GM18498 (cell line): ENCODE measurements at regions not wholly inside any gene's neighbourhood (a gene's known extent, or its start where the extent isn't known, plus 50 kb on each side); places are given as distances from the start of the nearest gene placed in this dataset.
"Not testable (repeated sequence)": the region's sequence is repeated elsewhere in the genome, so short reads cannot be mapped to it uniquely, and the experiment has no call there.

Experiments
- ATAC-seq: cut with Tn5 transposase; IDR thresholded peaks from one replicate; pipeline ENCODE4 v1.9.1; 2021; ENCODE audit warnings: mild to moderate bottlenecking, moderate library complexity; ENCODE audit not compliant: unreplicated experiment

DNA sequence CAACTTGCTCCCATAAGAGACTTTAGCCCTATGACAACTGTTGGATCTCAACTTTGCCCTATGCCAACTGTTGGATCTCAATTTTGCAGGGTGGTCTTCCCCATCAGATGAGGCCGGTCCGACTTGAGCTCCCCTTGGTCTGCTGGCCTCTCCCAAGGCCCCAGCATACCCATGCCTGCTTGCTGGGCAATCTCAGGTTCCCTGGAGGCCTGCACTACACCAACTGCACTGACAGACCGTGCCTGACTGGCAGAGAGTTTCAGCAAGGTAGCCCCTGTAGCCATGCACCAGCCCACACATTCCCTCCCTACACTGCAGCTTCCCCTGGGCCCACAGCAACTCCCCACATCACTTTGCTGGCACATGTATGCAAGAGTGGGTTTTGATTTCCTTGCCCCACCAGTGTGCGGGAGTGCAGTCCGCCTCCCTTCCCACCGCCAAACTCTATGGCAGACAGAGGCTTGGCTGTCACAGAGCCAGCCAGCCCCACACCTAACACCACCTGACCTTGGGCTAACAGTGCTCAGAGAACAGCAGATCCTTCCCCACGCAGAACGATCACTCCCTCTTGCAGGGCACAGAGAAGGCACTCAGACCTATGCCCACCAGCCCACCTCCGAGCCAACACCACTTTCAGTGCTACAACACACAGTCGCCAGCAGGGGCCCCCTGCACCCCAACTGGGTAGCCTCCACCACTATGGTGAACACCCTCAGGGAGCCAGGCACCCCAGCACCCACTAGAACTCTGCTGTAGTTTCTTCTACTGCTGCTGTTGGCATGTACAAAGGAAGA, 279.9 kb upstream of the COX7C start:
- no peak for ATAC-seq

DNA sequence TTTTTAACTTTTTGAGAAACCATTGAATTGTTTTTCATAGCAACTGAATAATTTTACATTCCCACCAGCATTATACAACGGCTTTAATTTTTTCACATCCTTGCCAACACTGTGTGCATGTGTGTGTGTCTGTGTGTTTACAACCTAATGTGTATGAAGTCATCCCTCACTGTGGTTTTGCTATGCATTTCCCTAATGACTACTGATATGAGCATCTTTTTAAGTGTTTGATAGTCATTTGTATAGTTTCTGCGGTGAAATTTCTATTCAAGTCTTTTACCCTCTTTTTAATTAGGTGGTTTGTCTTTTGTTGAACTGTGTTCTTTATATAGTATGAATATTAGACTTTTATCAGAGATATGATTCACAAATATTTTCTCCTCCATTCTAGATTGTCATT, 263.1 kb upstream of the COX7C start:
- no peak for ATAC-seq

DNA sequence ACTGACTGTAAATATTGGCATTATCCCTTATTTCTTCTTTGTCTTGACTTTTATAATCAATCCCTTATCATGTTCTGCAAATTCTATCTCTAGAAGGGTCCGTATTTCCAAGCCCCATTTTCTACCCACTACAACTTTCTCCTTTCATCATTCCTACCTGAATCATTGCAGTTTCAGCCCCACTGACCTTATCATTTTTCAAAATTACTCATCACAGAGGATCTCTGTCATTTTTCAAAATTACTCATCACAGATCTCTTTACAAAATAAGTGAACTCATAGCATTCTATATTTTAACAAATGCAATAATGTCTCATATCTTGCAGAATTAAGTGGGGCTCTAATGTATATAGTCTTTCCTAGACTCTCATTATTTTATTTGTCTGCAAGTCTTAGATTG, 256.9 kb upstream of the COX7C start:
- no peak for ATAC-seq

DNA sequence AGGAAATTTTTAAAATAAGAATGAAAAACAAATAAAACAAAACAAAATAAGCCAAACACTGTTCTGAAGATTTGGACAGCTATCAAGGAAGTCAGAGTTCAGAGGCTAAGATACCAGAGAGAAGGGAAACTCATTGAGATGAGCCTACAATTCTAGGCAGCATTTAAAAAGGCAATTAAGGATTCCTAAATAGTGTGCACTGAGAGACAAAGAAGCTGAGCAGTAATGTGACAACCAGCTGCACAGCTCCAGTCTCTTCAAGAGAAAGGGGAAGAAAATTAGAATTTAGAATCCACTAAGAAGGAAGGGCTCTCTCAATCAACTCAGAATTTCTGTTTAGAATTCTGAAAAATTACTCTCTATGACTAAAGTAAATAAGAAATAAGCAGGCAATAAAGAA, 246.7 kb upstream of the COX7C start:
- no peak for ATAC-seq

DNA sequence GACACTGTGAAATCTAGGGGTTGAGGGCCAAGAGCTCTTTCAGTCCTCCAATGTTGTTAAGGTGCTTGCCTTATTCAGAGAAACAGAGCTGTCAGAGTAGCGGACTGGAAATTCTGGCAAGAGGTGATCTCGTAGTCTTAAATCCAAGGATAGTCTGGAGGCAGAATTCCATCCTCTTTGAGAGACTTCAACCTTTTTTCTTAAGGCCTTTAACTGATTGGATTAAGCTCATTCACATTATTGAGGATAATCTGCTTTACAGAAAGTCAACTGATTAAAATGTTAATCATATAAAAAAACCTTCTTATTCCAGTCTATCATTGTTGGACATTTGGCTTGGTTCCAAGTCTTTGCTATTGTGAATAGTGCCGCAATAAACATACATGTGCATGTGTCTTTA, 243.1 kb upstream of the COX7C start:
- no peak for ATAC-seq

DNA sequence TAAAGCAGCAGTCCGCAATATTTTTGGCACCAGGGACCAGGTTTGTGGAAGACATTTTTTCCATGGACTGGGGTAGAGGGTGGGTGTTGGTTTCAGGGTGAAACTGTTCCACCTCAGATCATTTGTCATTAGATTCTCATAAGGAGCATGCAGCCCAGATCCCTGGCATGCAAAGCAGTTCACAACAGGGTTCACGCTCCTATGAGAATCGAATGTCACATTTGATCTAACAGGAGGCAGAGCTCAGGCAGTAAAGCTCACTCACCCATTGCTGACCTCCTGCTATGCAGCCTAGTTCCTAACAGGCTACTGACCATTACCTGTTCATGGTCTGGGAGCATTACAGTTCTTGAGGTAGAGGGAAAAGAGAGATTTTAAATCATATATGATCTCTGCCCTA, 241.5 kb upstream of the COX7C start:
- no peak for ATAC-seq

DNA sequence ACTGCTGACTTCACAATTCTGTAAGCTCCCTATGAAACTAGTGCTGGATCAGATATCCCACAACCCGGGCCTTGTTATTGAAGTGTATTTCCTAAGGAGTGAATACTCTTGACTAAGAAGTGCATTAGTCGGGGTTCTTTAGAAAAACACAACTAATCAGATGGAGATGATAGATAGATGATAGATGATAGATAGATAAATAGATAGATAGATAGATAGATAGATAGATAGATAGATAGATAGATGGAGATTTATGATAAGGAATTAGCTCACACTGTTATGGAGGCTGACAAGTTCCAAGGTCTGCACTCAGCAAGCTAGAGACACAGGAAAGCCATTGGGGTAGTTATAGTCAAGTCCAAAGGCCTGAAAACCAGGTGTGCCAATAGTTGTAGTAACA, 214.6 kb upstream of the COX7C start:
- ATAC-seq = no peak

DNA sequence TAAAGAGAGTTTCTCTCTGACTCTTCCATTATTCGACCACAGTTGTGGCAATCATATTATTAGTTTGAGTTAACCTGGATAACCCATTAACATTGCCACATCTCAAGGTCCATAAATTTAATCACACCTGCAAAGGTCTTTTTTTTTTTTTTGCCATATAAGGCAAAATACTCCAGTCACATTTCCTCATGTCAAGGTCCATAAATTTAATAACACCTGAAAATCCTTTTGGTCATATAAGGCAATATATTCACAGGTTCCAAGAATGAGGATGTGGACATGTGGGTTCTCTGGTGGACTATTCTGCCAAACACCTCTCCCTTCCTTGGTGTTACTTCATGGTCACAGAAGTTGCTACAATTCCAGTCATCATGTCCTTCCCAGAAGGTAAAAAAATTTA, 213.5 kb upstream of the COX7C start:
- no peak for ATAC-seq

DNA sequence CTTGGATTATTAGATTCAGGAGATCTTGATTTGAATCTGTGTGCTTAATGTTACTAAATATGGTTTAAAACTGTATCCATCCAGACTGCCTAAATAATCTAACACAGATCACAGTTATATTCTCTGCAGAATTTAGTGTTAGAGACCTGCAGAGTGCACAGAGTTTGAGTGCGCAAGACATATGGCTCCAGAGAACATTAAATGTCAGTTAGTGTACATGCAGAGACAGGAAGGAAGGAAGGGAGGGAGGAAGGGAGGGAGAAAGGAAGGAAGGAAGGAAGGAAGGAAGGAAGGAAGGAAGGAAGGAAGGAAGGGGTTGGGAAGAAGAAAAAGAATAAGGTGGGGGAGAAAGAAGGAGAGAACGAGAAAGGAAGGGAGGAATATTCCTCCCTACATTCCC, 210.0 kb upstream of the COX7C start:
- no peak for ATAC-seq

DNA sequence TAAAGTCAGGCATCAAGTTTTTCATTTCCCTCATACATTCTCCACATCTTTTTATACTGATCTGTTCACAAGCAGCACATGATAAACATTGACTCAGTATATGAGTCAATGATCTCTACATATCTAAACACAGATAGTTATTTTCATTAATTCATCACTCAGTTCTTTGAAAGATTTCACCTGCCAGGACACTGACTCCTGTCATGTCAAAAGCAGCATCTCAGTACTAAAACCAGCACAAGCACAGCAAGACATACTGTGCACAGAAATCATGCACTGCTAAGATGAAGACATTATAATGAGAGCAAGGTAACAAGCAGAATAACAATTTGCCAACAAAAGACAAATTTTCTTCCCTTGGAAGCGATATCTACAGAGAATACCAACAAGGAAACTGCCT, 206.1 kb upstream of the COX7C start:
- no peak for ATAC-seq

DNA sequence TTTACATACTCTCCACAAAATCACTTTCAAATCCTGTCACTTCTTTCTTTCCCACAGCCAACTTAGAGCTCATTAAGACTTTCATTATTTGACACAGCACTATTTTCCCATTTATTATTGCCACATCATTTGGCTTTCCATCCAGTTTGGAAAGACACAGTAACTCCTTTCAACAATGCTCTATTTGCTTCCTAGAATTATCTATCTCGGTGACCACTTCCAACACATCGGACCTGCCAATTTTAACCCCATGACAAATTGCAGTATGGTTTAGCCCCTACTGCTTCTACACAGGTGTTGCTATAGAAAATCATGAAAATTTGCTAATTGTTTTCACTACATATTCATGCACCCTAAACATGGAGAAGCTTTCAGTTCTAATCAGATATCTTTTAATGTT, 190.6 kb upstream of the COX7C start:
- ATAC-seq = no peak

DNA sequence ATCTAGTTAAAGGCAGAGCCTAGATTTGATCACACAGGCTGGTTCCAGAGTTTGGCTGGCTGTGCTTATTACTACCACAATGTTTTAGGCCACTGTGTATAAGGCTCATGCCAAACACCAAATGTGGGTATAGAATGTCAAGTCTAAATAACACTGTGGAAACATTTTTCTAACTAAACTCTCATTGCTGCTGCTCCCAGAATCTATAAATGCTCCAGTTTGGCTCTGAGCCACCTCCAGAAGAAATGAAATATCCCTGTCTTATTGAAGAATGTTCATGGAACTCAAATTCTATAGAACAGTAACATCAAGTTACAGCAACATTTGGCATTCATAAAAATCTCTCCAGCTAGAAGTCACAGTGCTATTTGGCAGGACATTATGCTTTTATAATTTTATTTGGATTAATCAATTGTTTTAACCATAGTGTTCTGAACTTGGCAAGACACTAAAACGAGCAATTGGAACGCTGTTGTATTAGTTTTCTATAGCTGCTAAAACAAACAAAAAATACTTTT, 178.1 kb upstream of the COX7C start:
- ATAC-seq = no peak

DNA sequence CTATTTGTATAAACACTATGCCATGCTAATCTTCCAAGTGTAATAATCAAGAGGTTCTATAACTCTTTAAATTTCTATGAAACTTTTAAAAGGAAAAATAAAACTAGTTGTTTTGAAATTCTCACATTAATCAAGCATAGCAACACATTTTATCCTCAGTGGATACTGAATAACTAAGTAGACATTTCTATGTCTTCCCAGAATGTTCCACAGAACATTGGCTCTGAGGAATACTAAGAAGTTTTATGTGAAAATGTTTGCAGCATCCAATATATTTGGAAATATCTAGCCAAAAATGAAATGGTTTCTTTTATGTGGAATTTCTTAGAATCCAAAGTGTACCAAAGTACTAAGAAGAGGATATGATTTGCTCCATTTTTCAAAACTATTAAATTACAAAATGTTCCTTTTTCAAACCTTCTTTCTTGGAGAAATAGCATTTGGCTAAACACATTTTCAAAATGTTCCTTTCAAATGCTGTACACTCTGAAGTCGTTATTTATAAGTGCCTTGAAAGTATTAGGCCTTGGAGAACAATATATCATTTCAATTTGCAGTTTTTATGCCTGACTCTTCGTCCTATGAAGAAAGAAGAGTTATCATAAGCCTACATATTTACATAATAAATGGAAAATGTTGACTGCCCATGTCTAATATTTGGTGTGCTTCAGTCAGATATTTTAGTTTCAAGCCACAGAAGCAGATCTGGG, 175.6 kb upstream of the COX7C start:
- no peak for ATAC-seq

DNA sequence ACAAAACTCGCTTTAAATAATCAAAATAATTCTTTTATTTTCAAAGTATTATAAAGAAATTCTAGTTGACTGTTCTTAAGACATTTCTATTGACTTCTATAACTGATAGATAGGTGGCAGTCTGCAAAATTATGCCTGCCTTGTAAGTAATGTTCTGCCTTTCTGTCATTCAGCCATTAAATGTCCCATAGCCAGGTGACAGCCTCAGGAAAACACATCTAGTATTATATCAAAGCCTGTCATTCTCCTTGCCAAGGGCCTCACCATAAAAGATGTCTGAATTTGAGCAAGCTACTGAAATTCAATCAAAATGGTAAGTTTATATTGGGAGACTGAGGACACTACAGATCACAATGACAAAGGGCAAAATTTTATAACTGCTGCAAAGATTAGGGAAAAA, 170.4 kb upstream of the COX7C start:
- no peak for ATAC-seq

DNA sequence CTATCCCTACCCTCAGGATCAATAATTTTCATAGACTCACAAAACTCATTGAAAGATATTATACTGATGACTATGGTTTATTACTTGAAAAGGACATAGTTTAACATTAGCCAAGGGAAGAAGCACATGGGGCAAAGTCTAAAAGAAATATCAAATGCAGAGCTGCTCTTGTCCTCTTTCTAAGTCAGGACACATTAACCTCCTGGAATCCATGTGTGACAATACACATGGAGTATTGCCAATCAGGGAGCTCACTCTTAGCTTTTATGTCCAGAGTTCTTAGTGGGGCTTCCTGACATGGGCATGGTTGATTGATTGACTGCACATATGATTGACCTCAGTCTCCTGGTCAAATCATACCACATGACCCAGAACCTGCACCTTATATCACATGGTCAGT, 165.5 kb upstream of the COX7C start:
- no peak for ATAC-seq

DNA sequence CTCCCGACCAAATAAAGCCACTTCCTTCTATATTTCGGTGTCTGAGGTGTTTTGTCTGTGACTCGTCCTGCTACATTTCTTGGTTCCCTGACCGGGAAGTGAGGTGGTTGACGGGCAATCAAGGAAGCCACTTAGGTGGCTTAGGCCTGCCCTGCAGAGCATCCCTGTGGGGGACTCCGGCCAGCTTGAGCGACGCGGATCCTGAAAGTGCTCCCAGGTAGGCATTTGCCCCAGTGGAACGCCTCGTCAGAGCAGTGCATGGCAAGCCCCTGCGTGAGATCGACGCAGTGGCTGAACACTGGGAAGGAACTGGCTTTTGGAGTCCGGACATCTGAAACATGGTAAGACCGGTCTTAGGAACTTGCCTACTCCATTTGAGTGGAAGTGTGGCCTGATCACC, 157.2 kb upstream of the COX7C start:
- ATAC-seq = no peak

DNA sequence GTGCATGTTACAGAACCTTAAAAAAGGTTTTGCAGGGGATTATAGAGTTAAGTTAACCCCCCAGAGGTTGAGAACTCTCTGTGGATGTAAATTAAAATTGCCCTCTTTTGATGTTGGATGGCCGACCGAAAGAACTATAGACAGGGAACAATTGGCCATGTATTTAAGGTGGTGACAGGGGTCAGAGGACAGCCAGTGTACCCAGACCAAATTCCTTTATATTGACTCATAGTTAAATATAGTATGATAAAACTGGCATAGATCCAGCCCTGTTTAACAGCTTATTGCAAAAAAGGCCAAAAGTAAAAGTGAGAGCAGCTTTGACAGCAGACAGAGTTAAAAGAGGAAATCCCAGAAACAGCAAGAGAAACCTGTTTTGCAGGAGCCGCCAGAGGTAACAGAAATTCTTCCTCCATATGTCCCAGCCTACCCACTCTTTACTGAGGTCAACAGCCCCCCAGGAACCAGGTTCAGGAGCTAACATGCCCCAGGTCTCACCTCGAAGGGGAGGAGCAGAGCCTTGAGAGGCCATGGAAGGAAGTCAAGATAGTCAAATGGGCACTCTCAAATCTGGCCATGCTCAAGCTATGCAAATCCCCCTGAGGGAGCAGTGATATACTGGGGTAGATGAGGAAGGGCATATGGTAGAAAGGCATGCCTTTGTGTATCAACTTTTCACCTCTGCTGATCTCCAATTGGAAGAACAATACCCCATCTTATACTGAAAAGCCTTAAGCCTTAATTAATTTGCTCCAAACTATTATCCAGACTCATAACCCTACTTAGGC, 156.4 kb upstream of the COX7C start:
- no peak for ATAC-seq

DNA sequence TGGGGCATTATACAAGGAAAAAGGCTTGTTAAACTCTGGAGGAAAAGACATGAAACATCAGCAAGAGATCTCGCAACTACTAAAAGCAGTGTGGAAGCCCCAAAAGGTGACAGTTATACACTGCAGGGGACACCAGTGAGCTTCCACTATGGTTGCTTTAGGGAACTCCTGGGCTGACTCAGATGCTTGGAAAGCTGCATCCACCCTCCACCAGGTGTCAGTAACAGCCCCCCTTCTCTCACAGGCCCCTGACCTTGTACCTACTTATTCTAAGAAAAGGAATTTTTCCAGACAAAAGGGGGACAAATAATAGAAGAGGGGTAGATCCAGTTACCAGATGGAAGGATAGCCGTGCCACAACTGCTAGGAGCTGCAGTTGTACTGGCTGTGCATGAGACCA, 154.4 kb upstream of the COX7C start:
- ATAC-seq = no peak

DNA sequence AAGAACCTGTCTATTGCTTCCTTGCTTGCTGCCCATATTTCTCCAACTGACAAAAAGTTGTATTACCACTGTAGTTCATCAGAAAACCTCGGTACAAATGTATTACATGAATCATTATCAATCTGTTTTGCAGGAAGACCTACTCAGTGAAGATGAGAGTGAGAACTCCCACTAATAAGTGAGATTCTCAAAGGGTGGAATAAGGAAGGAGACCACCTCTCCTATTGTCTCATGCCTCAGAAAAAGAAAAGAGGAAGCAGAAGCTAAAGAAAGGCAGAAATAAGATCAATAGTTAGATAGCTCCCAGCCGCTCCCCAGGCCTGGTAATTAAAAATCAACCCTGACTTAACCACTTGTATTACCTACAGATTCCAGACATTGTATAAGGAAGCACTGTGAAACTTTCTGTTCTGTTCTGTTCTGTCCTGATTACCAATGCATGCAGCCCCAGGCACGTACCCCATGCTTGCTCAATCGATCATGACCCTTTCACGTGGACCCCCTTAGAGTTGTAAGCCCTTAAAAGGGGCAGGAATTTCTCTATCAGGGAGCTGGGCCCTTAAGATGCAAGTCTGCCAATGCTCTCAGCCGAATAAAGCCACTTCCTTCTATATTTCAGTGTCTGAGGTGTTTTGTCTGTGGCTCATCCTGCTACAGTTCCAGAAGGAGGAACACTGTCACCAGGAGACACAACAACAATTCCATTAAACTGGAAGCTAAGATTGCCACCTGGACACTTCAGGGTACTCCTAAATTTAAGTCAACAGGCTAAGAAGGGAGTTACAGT, 152.5 kb upstream of the COX7C start:
- no peak for ATAC-seq

DNA sequence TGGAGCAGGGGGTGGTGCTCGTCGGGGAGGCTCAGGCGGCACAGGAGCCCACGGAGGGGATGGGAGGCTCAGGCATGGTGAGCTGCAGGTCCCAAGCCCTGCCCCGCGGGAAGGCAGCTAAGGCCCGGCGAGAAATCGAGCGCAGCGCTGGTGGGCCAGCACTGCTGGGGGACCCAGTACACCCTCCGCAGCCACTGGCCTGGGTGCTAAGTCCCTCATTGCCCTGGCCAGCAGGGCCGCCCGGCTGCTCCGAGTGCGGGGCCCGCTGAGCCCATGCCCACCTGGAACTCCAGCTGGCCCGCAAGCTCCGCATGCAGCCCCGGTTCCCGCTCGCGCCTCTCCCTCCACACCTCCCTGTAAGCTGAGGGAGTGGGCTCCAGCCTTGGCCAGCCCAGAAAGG, 151.0 kb upstream of the COX7C start:
- not testable (repeated sequence) for ATAC-seq

DNA sequence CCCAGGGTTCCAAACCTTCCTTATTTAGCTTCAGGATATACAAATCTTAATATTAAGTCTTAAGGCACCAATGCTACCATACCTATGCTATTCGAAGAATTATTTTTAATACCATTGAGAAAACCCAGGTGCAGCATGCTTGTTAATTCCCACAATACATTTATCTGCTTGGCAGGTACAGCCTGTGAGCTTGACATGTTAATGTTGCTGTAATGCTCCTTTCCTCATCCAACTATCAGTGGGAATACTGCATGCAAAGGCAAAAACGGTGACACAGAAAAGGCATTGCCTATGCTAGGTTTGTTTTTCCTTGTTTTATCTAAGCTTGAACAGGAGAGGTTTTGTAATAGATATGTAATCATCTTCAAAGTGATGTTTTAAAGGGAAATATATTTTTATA, 135.7 kb upstream of the COX7C start:
- no peak for ATAC-seq
